ENCODE measurements at regions not wholly inside any gene's neighbourhood (a gene's known extent, or its start where the extent isn't known, plus 50 kb on each side); places are given as distances from the start of the nearest gene placed in this dataset.

GRCh38 chr10:105506262-105506661, 865.2 kb downstream of the SORCS3 start:
- DNase-seq, result no peak

GRCh38 chr10:105503714-105504113, 862.6 kb downstream of the SORCS3 start:
- DNase-seq, result no peak

DNA sequence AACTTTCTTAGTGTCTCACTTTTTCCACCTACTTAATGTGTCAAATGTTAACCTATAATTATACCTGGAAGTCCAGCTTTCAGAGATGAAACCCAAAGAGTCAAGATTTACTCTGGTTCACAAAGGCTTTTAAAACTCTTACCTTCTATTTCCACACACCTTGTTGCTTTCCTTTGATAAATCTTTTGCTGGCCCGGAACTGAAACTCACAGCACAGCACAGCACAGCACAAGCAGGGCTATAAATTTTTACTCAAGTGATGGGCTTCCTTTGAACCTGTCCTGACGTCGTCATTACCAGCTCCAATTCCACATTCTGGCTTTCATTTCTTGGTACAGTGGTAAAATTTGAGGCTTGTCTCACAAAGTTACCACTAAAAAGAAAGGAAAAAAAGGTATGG, 861.0 kb downstream of the SORCS3 start:
- DNase-seq, result no peak

- DNase-seq, result no peak
Measured at GRCh38 chr10:105494944-105495343, 853.9 kb downstream of the SORCS3 start.

GRCh38 chr10:105494303-105494702, 853.2 kb downstream of the SORCS3 start:
- no peak for DNase-seq

DNA sequence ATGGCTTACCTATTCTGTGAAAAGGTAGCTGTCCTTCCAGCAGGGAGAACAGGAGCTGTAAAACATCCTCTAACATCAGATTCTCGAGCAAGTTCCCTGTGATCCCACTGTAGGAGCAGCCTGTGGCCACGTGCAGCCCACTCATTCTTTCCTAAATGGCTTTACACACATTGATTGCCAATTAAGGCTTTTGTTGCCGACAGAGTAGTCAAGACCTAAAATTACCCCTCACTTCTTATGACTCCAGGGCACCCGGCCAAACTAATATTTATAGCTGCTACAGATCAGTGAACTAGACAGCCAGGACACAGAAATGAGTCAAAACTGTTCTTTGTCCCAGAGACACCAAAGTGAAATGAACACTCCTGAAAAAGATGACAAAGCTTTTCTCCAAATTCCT, 832.1 kb downstream of the SORCS3 start:
- no peak for DNase-seq

DNA sequence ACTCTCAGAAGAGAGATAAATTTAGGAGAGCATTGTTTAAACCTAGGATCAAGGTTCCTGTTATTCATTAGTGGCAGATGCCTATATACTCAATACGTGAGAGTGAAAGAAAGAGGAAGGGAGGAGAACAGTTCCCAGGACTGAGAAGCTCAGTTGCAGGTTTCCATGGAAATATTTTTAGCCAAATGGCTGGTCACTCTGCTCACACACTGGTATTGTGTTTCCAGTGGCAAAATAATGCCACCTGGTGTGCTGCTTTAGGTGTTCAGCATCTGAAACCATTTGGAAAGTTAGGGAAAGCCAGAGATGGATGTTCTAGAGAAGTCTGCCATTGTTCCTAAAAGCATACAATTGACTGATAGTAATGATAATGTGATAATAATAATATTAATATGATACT, 827.7 kb downstream of the SORCS3 start:
- no peak for DNase-seq

DNA sequence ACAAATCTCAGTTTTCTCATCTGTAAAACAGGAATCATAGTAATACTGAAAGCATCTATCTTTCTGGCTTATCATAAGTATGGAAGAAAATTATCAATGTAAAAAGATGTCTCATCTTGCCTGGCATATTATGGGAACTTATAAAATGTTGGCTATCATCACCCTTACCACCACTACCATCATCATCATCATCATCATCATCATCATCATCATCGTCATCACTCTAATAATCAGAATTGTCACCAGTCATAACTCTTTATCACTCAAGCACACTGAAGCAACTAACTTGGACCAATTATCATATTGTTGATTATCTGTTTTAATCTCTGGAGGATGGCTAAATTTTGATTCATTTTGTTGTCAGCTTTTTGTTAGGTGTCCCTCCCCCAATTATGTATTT, 825.4 kb downstream of the SORCS3 start:
- DNase-seq, result no peak

GRCh38 chr10:105434970-105435369, 793.9 kb downstream of the SORCS3 start:
- DNase-seq, result no peak

- no peak for DNase-seq
Measured at GRCh38 chr10:105413997-105414396, 772.9 kb downstream of the SORCS3 start.

- DNase-seq, result no peak
Measured at GRCh38 chr10:105409370-105409769, 768.3 kb downstream of the SORCS3 start.

GRCh38 chr10:105406488-105406887, 765.4 kb downstream of the SORCS3 start:
- DNase-seq, result no peak

- no peak for DNase-seq
Measured at GRCh38 chr10:105398202-105398601, 757.1 kb downstream of the SORCS3 start.

DNA sequence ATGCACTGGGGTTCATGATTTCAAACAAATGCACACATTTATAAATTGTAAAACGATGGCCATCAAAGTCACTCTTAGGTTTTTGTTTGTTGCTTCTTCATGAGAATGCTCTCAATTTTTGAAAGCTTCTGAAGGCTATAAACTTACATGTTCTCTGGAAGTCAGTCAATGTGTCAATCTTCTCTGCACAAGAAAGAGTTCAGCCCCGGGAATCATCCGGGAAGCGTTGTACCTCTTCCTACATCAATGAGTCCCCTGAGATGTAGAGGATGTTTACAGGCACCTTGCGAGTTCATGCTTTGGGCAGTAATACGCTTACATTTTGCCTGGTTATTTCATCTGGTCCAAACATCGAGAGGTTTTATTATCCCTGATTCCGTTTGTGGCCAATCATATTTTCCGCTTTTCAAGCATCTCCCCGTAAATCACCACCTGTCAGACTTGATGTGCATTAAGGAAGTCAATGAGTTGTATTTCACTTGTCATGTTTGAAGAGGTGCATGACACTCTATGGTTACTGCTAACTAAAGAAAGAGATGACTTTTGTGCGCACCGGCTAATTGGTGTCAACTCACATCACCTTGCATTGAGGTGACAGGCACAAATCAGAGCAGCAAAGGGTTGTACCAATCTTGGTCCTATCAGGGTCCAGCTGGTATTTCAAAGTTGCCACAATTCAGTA, 750.7 kb downstream of the SORCS3 start:
- no peak for DNase-seq

DNA sequence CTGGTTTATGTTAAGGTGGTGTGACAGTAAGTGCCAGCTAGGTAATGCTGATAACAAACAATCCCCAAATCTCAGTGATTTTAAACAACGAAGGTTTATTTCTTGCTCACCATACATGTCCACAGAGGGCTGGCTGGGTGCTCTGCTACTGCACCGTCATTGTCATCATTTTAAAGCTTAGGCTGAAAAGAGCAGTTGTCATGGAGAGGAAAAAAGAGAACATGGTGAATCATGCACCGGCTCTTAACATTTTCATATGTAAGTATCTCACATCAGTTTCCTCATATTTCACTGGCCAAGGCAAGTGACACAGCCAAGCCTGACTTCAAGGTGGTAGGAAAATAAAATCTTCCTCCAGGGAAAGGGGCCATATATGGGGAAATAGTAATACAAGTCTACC, 746.9 kb downstream of the SORCS3 start:
- DNase-seq, result no peak

- DNase-seq, result no peak
Measured at GRCh38 chr10:105383978-105384377, 742.9 kb downstream of the SORCS3 start.

- DNase-seq, result no peak
Measured at GRCh38 chr10:105370692-105371091, 729.6 kb downstream of the SORCS3 start.

DNA sequence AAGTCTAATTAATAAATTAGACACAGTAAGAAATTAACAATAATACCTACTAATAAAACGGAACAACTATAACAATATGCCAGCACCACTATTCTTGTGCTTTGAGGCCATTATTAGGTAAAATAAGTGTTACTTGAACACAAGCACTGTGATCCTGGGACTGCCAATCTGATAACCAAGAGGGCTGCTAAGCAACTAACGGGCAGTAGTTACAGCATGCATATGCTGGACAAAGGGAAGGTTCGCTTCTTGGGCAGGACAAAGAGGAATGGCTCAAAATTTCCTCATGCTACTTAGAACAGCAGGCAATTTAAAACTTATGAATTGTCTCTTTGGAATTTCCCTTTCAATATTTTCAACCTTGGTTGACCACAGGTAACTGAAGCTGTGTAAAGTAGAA, 718.6 kb downstream of the SORCS3 start:
- DNase-seq, result no peak

GRCh38 chr10:105358911-105359310, 717.8 kb downstream of the SORCS3 start:
- no peak for DNase-seq

DNA sequence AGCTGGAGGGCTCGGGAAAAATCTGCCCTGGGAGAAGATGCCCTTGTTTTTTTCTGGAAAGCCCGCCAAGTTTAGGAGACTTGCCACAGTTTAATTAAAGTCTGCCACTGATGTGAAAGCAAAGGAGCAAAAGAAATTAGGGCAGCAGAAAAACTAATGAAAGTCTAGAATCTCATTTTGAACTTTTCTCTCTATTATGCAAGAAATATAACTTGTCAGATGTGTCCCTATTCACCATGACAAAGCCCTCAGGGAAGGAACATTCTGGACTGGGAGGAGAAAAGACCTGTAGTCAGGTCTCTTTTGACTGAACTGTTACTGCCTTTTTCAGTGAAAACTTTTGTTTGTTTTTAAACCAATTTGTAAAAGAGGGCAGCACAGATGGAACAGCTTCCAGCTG, 715.5 kb downstream of the SORCS3 start:
- no peak for DNase-seq

DNA sequence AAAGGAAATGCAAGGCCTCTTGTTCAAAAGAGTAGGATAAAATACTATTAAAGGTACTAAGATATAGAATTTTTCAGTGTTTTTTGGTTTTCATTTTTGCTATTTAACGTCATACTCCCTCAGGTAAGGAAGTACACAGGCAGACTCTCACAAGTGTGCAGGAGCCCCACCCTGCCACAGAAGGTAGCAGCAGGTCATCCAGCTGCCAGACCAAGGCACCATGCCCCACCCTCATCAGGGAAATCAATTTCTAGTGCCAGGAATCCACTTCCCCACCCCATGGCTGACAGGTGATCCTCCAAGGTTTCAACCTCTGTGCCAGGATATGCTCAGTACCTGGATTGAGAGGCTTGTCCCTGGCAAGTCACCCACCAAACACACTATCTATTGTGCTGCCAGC, 712.9 kb downstream of the SORCS3 start:
- no peak for DNase-seq

DNA sequence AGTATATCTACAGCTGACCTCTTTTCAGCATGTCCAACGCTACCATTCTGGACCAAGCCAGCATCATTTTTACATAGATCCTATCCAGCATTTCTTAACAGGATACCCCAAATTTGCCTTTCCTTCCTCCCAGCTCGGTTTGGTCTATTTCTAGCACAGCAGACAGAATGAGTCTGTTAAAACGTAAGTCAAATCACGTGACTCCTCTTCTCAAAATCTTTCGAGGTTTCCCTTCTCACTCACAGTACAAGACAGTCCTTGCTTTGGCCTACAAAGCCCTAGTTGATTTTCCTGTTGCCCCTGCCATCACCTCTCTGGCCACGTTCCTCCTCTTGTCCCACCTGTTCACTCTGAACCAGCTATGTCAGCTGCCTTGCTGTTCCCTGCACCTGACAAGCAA, 711.7 kb downstream of the SORCS3 start:
- no peak for DNase-seq

DNA sequence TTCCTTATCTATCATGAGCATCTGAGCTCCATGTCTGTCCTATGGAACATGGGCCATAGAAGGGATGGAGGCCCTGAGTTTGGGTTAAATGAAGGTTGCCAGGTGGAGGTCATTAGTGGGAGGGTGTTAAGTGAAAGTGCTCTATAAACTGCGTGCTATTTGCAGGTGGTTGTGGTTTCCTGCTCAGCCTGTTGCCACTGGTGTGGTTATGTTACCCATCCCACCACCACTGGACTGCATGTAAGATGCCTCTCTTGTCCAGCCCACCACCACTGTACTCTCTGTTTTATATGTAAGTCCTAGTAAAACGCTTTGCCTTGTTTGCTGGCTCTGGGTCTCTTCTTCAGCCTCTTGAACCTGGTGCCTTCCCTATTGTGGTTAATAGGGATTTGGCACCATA, 711.2 kb downstream of the SORCS3 start:
- DNase-seq, result no peak

GRCh38 chr10:105351187-105351586, 710.1 kb downstream of the SORCS3 start:
- no peak for DNase-seq

DNA sequence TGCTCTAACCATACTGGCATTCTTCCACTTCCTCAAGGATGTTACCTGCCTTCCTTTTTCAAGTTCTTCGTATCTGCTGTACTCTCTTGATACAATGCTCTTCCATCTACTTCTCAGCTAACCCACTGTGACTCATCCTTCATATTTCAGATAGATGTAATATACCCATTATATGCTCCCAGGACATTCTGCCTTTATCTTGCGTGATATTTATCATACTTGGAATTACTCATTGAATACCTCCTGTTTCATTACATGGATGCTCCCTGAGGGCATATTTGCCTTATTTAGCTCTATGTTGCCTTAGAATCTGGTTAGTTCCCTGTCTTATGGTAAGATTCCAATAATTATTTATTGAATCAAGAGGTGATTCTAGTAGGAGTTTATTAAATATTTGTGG, 706.4 kb downstream of the SORCS3 start:
- DNase-seq, result no peak

GRCh38 chr10:105342606-105343005, 701.5 kb downstream of the SORCS3 start:
- no peak for DNase-seq

Data from NCI-H446 (cell line).